ENCODE measurements at regions not wholly inside any gene's neighbourhood (a gene's known extent, or its start where the extent isn't known, plus 50 kb on each side); places are given as distances from the start of the nearest gene placed in this dataset.

GRCh38 chr4:96056346-96056934, 216.5 kb downstream of the PDHA2 start:
- no peak for DNase-seq
- no peaks in the 10 kb centered on the region for H3K36me3 ChIP-seq
- H3K9ac ChIP-seq (ENCODE audit: low read depth in 2 of 2, low read length in 2 of 2), result no peak overlapping the region
- H3K9me3 ChIP-seq, result no peaks in the 10 kb centered on the region
- intact Hi-C loops (cut with DNase I), result no loop called here
- H3K27ac ChIP-seq, result no peak overlapping the region
- no peak for TF ChIP-seq CTCF (IDR thresholded peaks at IDR 0.05)
- H3K27me3 ChIP-seq, result no peaks in the 10 kb centered on the region
- H3K4me3 ChIP-seq, result no peak overlapping the region
- H3K4me1 ChIP-seq, result no peaks in the 10 kb centered on the region

- TF ChIP-seq CTCF (IDR thresholded peaks at IDR 0.05), result no peak
- Histone ChIP-seq H3K27ac (no peak overlapping the region), H3K4me1 (no peaks in the 10 kb centered on the region), H3K27me3 (no peaks in the 10 kb centered on the region), H3K4me3 (no peak overlapping the region), H3K9me3 (no peaks in the 10 kb centered on the region), H3K9ac (ENCODE audit: low read depth in 2 of 2, low read length in 2 of 2) (no peak overlapping the region), H3K36me3 (no peaks in the 10 kb centered on the region)
- intact Hi-C loops (cut with DNase I), result no loop called here
- no peak for DNase-seq
Observed at GRCh38 chr4:96063639-96064038, 223.7 kb downstream of the PDHA2 start.

- H3K27me3 ChIP-seq, result no peaks in the 10 kb centered on the region
- no peak overlapping the region for H3K9ac ChIP-seq (ENCODE audit: low read depth in 2 of 2, low read length in 2 of 2)
- intact Hi-C loops (cut with DNase I), result no loop called here
- no peaks in the 10 kb centered on the region for H3K4me1 ChIP-seq
- no peak for DNase-seq
- H3K27ac ChIP-seq, result no peak overlapping the region
- TF ChIP-seq CTCF (IDR thresholded peaks at IDR 0.05), result no peak
- no peak overlapping the region for H3K4me3 ChIP-seq
- H3K9me3 ChIP-seq, result no peaks in the 10 kb centered on the region
- H3K36me3 ChIP-seq, result no peaks in the 10 kb centered on the region
Observed at GRCh38 chr4:96073461-96073860, 233.6 kb downstream of the PDHA2 start.

- DNase-seq, result no peak
- H3K27ac ChIP-seq, result no peak overlapping the region
- TF ChIP-seq CTCF (IDR thresholded peaks at IDR 0.05), result no peak
Observed at GRCh38 chr4:96092151-96092705, 252.3 kb downstream of the PDHA2 start.

GRCh38 chr4:96093057-96093456, 253.2 kb downstream of the PDHA2 start:
- TF ChIP-seq CTCF (IDR thresholded peaks at IDR 0.05), result no peak
- H3K36me3 ChIP-seq, result no peaks in the 10 kb centered on the region
- H3K9me3 ChIP-seq, result no peaks in the 10 kb centered on the region
- H3K4me3 ChIP-seq, result no peak overlapping the region
- no peak overlapping the region for H3K27ac ChIP-seq
- DNase-seq, result peak; percentile 29
- H3K27me3 ChIP-seq, result no peaks in the 10 kb centered on the region
- H3K9ac ChIP-seq (ENCODE audit: low read depth in 2 of 2, low read length in 2 of 2), result no peak overlapping the region
- no peaks in the 10 kb centered on the region for H3K4me1 ChIP-seq
- intact Hi-C loops (cut with DNase I), result no loop called here

More at GRCh38 chr4:96092151-96092705, 252.3 kb downstream of the PDHA2 start:
- H3K9ac ChIP-seq (ENCODE audit: low read depth in 2 of 2, low read length in 2 of 2), result no peak overlapping the region
- no peaks in the 10 kb centered on the region for H3K4me1 ChIP-seq
- H3K27me3 ChIP-seq, result no peaks in the 10 kb centered on the region
- no peaks in the 10 kb centered on the region for H3K36me3 ChIP-seq
- H3K4me3 ChIP-seq, result no peak overlapping the region
- intact Hi-C loops (cut with DNase I), result no loop called here
- H3K9me3 ChIP-seq, result no peaks in the 10 kb centered on the region
